Tibial nerve (tissue), 4 donors: ENCODE measurements at regions not wholly inside any gene's neighbourhood (a gene's known extent, or its start where the extent isn't known, plus 50 kb on each side); places are given as distances from the start of the nearest gene placed in this dataset.

Experiments
- DNase-seq, 2 donors: peaks; one replicate each; pipeline ENCODE4 v3.0.0-alpha.2; 2019; ENCODE audit warnings: low spot score in 2 of 2
- H3K27ac ChIP-seq, 4 donors: fragments of 200-600 bp; sonication (generic) in 3 of 4; one replicate each; pipeline ENCODE4 v1.5.1; 2017 to 2019; ENCODE audit warnings: mild to moderate bottlenecking in 1 of 4
- H3K27me3 ChIP-seq, 2 donors: fragments of 200-600 bp; sonication (generic) in 1 of 2; one replicate each; pipeline versions ENCODE4 v1.5.1 to v1.6.0; 2017 to 2019
- H3K36me3 ChIP-seq, 3 donors: fragments of 200-600 bp; sonication (generic); one replicate each; pipeline ENCODE4 v1.5.1; 2018 to 2019
- H3K4me1 ChIP-seq, 4 donors: fragments of 200-600 bp; sonication (generic) in 3 of 4; one replicate each; pipeline ENCODE4 v1.5.1; 2017 to 2019
- H3K4me3 ChIP-seq, 4 donors: fragments of 200-600 bp; sonication (generic) in 3 of 4; one replicate each; pipeline ENCODE4 v1.5.1; 2017 to 2019; ENCODE audit warnings: mild to moderate bottlenecking in 1 of 4, moderate library complexity in 1 of 4
- H3K9me3 ChIP-seq, 4 donors: fragments of 200-600 bp; sonication (generic) in 3 of 4; one replicate each; pipeline ENCODE4 v1.5.1; 2017 to 2019
- EP300 ChIP-seq, 2 donors: sonication (generic); formaldehyde crosslinking; IDR thresholded peaks; one replicate each; pipeline ENCODE4 v1.6.1; 2017; ENCODE audit warnings: antibody characterized with exemption in 2 of 2, mild to moderate bottlenecking in 1 of 2
- POLR2A ChIP-seq, 2 donors: fragments of 450-650 bp; IDR thresholded peaks; one replicate each; pipeline ENCODE4 v1.6.1; 2017; ENCODE audit warnings: antibody characterized with exemption in 2 of 2, mild to moderate bottlenecking in 2 of 2, moderate library complexity in 2 of 2
- WGBS, 2 donors: methylation state at CpG; one replicate each; pipeline ENCODE4 v1.1.5; 2018; 5-methylcytosine and 5-hydroxymethylcytosine counted together
- TF ChIP-seq, protein P1 (sequence below), 5 experiments: fragments of 200-600 bp in 3 of 5; fragments of 450-650 bp in 2 of 5; sonication (generic) in 3 of 5; IDR thresholded peaks; one replicate each; pipeline ENCODE4 v1.5.1; 2016 to 2019; ENCODE audit warnings: antibody characterized with exemption in 5 of 5, mild to moderate bottlenecking in 3 of 5, moderate library complexity in 2 of 5

DNA sequence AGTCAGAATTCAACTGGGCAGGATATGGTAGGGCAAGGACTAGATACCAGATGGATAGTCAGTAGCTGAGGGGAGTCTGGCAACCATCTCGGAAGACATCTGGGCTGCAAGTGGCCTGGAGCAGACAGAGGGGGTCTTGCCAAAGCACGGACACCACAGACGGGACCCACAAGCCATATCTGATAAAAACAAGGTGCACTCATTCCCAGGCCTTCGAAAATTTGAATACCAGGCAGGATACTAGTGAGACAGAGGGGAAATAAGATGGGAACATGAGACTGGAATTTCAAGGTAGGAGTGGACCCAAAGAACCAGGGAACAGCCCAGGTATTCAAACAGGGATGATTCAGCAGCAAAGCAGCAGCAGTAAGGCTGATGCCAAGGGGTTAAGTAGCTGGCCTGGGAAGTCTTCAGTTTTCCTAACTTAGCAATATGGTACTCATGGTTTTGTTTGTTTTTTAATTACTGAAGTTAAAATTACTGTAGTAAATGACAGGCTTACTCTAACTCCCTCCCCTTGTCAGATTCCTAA is 144.9 kb upstream of the NCKAP5 start:
- H3K36me3 ChIP-seq, result no peaks in the 10 kb centered on the region
- peaks cover 0 to 10% (median 0%) of the 10 kb centered on the region in 4 donors for H3K9me3 ChIP-seq
- H3K27me3 ChIP-seq, result no peaks in the 10 kb centered on the region
- no peaks in the 10 kb centered on the region for H3K4me1 ChIP-seq
- TF ChIP-seq, protein P1, sequence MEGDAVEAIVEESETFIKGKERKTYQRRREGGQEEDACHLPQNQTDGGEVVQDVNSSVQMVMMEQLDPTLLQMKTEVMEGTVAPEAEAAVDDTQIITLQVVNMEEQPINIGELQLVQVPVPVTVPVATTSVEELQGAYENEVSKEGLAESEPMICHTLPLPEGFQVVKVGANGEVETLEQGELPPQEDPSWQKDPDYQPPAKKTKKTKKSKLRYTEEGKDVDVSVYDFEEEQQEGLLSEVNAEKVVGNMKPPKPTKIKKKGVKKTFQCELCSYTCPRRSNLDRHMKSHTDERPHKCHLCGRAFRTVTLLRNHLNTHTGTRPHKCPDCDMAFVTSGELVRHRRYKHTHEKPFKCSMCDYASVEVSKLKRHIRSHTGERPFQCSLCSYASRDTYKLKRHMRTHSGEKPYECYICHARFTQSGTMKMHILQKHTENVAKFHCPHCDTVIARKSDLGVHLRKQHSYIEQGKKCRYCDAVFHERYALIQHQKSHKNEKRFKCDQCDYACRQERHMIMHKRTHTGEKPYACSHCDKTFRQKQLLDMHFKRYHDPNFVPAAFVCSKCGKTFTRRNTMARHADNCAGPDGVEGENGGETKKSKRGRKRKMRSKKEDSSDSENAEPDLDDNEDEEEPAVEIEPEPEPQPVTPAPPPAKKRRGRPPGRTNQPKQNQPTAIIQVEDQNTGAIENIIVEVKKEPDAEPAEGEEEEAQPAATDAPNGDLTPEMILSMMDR (IDR thresholded peaks at IDR 0.05), result no peak
- TF ChIP-seq EP300 (IDR thresholded peaks at IDR 0.05), result no peak
- no peak for TF ChIP-seq POLR2A (IDR thresholded peaks at IDR 0.05)
- WGBS, 2 donors, result 93 to 96% methylated on average over 4 of the region's 4 CpGs
- no peak for DNase-seq
- H3K4me3 ChIP-seq, result no peak overlapping the region
- H3K27ac ChIP-seq, result no peak overlapping the region

DNA sequence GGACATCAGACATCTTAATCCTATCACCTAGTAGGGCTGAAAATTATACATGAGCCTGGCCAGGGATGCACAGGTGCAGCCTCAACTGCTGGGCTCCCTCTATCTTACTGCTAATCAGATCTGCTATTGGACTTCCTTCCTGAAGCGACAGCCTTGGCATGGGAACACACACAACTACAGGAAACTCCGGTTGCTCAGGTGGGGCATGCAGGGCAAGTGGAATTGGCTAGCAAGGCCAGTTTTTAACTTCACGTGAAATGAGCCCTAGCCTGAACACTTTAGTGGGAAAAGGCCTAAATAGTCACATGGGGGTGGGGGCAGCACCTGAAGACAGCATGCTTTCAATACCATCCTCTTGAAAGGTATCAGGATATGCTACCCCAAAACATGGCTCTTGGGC is 147.9 kb upstream of the NCKAP5 start:
- H3K4me1 ChIP-seq, result no peaks in the 10 kb centered on the region
- DNase-seq, result no peak
- no peak overlapping the region for H3K27ac ChIP-seq
- H3K9me3 ChIP-seq, result no peaks in the 10 kb centered on the region
- WGBS, 2 donors, result 80 to 84% methylated on average over 3 of the region's 3 CpGs
- H3K27me3 ChIP-seq, result no peaks in the 10 kb centered on the region
- H3K36me3 ChIP-seq, result no peaks in the 10 kb centered on the region
- TF ChIP-seq, protein P1 (IDR thresholded peaks at IDR 0.05), result no peak
- no peak for TF ChIP-seq EP300 (IDR thresholded peaks at IDR 0.05)
- no peak for TF ChIP-seq POLR2A (IDR thresholded peaks at IDR 0.05)
- H3K4me3 ChIP-seq, result no peak overlapping the region

DNA sequence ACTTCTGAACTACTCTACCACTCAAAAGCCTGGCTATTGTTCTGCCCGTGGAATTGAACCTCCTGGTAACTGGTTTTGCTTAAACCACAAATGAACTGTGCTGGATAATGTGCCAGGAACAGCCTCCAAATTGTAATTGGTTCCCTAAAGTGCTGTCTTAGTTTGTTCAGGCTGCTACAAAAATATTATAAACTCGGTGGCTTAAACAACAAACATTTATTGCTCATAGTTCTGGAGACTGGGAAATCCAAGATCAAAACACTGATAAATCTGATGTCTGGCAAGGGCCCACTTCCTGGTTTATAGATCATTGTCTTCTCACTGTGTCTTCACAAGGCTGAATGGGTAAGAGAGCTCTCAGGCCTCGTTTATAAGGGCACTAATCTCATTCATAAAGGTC is 149.2 kb upstream of the NCKAP5 start:
- Histone ChIP-seq H3K27me3 (no peaks in the 10 kb centered on the region), H3K9me3 (no peaks in the 10 kb centered on the region), H3K36me3 (no peaks in the 10 kb centered on the region), H3K27ac (no peak overlapping the region), H3K4me3 (no peak overlapping the region), H3K4me1 (no peaks in the 10 kb centered on the region)
- WGBS, 2 donors, result 50 to 52% methylated on average over 3 of the region's 3 CpGs
- no peak for TF ChIP-seq POLR2A (IDR thresholded peaks at IDR 0.05)
- TF ChIP-seq, protein P1 (IDR thresholded peaks at IDR 0.05), result no peak
- TF ChIP-seq EP300 (IDR thresholded peaks at IDR 0.05), result no peak
- no peak for DNase-seq

DNA sequence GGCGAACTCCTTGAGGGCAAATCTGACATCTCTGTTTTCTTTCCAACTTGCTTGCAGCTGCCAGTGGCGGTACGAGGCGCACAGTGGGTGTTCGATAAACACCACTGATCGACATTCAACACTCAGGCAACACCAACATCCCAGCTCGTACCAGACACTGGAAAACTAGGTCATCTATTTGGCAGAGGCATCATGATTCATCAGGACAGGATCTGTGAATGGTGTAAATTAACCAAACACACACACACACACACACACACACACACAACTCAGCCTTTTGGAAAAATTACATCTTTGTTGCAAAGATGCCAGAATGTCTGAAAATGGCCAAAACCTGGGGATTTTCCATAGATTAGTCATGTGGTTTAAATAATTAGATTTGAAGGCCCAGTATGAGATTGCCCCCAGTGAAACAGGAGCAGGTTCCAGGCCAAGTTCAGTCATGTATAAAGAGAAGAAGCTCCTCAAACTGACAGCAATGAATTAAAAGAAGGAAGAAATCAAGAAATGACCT is 150.5 kb upstream of the NCKAP5 start:
- Histone ChIP-seq H3K4me3 (no peak overlapping the region), H3K4me1 (no peaks in the 10 kb centered on the region), H3K9me3 (no peaks in the 10 kb centered on the region), H3K27me3 (no peaks in the 10 kb centered on the region), H3K36me3 (no peaks in the 10 kb centered on the region), H3K27ac (no peak overlapping the region)
- WGBS, 2 donors, result 75 to 82% methylated on average over 7 of the region's 7 CpGs
- TF ChIP-seq EP300 (IDR thresholded peaks at IDR 0.05), result no peak
- no peak for TF ChIP-seq POLR2A (IDR thresholded peaks at IDR 0.05)
- TF ChIP-seq, protein P1 (IDR thresholded peaks at IDR 0.05), result no peak
- DNase-seq, result no peak

DNA sequence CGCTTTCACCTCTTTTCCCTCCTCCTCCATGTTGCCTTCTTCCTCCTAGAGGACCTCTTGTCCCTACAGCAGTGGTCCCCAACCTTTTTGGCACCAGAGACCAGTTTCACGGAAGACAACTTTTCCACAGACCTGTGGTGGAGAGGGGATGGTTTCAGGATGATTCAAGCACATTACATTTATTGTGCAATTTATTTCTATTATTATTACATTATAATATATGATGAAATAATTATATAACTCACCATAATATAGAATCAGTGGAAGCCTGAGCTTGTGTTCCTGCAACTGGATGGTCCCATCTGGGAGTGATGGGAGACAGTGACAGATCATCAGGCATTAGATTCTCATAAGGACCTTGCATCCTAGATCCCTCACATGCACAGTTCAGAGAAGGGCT is 152.2 kb upstream of the NCKAP5 start:
- TF ChIP-seq POLR2A (IDR thresholded peaks at IDR 0.05) (no peak), EP300 (IDR thresholded peaks at IDR 0.05) (no peak)
- TF ChIP-seq, protein P1 (IDR thresholded peaks at IDR 0.05), result no peak
- WGBS, 2 donors, result 93 to 94% methylated on average over 2 of the region's 2 CpGs
- no peak overlapping the region for H3K4me3 ChIP-seq
- no peak overlapping the region for H3K27ac ChIP-seq
- H3K36me3 ChIP-seq, result no peaks in the 10 kb centered on the region
- no peaks in the 10 kb centered on the region for H3K4me1 ChIP-seq
- H3K27me3 ChIP-seq, result no peaks in the 10 kb centered on the region
- no peaks in the 10 kb centered on the region for H3K9me3 ChIP-seq
- DNase-seq, result no peak
